Loucy (cell line): ENCODE measurements at regions not wholly inside any gene's neighbourhood (a gene's known extent, or its start where the extent isn't known, plus 50 kb on each side); places are given as distances from the start of the nearest gene placed in this dataset.

ENCODE experiments used
- H2AFZ ChIP-seq: fragments of 200-600 bp; sonication (generic); 2 replicates; pipeline ENCODE4 v1.6.0; 2016; ENCODE audit warnings: antibody characterized with exemption, mild to moderate bottlenecking, low read length, moderate library complexity
- H3F3A ChIP-seq: fragments of 200-600 bp; 2 replicates; pipeline ENCODE4 v1.6.0; 2016; ENCODE audit warnings: antibody characterized with exemption, low read depth, mild to moderate bottlenecking
- H3K27me3 ChIP-seq: fragments of 200-600 bp; sonication (generic); 2 replicates; pipeline ENCODE4 v1.6.1; 2014; ENCODE audit warnings: low read length, mild to moderate bottlenecking; ENCODE audit not compliant: insufficient read depth, poor library complexity, severe bottlenecking
- H3K36me3 ChIP-seq: fragments of 200-600 bp; sonication (generic); 2 replicates; pipeline ENCODE4 v1.6.1; 2016; ENCODE audit warnings: low read length; ENCODE audit not compliant: insufficient read depth
- H3K4me1 ChIP-seq: fragments of 200-600 bp; sonication (generic); 2 replicates; pipeline ENCODE4 v1.5.1; 2014; ENCODE audit warnings: low read length, mild to moderate bottlenecking; ENCODE audit not compliant: insufficient read depth, poor library complexity, severe bottlenecking
- H3K4me2 ChIP-seq: fragments of 200-600 bp; sonication (generic); 2 replicates; pipeline ENCODE4 v1.6.0; 2014; ENCODE audit warnings: antibody characterized with exemption, low read length, low read depth, mild to moderate bottlenecking; ENCODE audit not compliant: poor library complexity, severe bottlenecking
- H3K4me3 ChIP-seq: fragments of 200-600 bp; sonication (generic); 2 replicates; pipeline ENCODE4 v1.5.1; 2014; ENCODE audit warnings: low read length, mild to moderate bottlenecking, mixed read lengths; ENCODE audit not compliant: poor library complexity, severe bottlenecking
- H3K79me2 ChIP-seq: fragments of 200-600 bp; sonication (generic); 2 replicates; pipeline ENCODE4 v1.6.1; 2014; ENCODE audit warnings: low read length; ENCODE audit not compliant: insufficient read depth
- H3K9ac ChIP-seq: fragments of 200-600 bp; sonication (generic); 2 replicates; pipeline ENCODE4 v1.6.0; 2014; ENCODE audit warnings: mild to moderate bottlenecking, low read depth, low read length, moderate library complexity; ENCODE audit not compliant: poor library complexity, severe bottlenecking
- H3K9me2 ChIP-seq: fragments of 200-600 bp; sonication (generic); replicated peaks from 2 replicates; pipeline ENCODE4 v1.6.1; 2016; ENCODE audit warnings: low read depth, low read length, mixed read lengths
- H3K9me3 ChIP-seq: fragments of 200-600 bp; sonication (generic); 2 replicates; pipeline ENCODE4 v1.6.1; 2014; ENCODE audit warnings: mild to moderate bottlenecking, antibody characterized with exemption, low read length, low read depth; ENCODE audit not compliant: insufficient read depth
- H4K20me1 ChIP-seq: fragments of 200-600 bp; sonication (generic); 2 replicates; pipeline ENCODE4 v1.6.0; 2014; ENCODE audit warnings: antibody characterized with exemption, low read length, mild to moderate bottlenecking; ENCODE audit not compliant: insufficient read depth, poor library complexity, severe bottlenecking
- CTCF ChIP-seq: fragments of 200-600 bp; sonication (generic); conservative IDR thresholded peaks from 2 replicates; pipeline ENCODE4 v1.5.1; 2014; ENCODE audit warnings: mild to moderate bottlenecking, antibody characterized with exemption, low read length
- EZH2phosphoT487 ChIP-seq: fragments of 200-600 bp; IDR thresholded peaks from 2 replicates; pipeline ENCODE4 v1.6.1; 2018; ENCODE audit warnings: antibody characterized with exemption, mild to moderate bottlenecking, moderate library complexity, borderline replicate concordance

- Histone ChIP-seq H3K9me3 (no peaks in the 10 kb centered on the region), H3K9me2 (no peaks in the 10 kb centered on the region), H4K20me1 (no peaks in the 10 kb centered on the region), H3K79me2 (no peaks in the 10 kb centered on the region), H3F3A (no peaks in the 10 kb centered on the region), H3K4me3 (no peak overlapping the region), H3K36me3 (no peaks in the 10 kb centered on the region), H3K27me3 (no peaks in the 10 kb centered on the region), H3K9ac (no peak overlapping the region), H2AFZ (no peak overlapping the region), H3K4me1 (no peaks in the 10 kb centered on the region), H3K4me2 (no peak overlapping the region)
- TF ChIP-seq EZH2phosphoT487 = no peak
- no peak for TF ChIP-seq CTCF
Observed at GRCh38 chr18:76051396-76052226, 443.4 kb downstream of the ZNF516 start.

- H3K79me2 ChIP-seq = no peaks in the 10 kb centered on the region
- H3K9me3 ChIP-seq = no peaks in the 10 kb centered on the region
- no peaks in the 10 kb centered on the region for H3K9me2 ChIP-seq
- H4K20me1 ChIP-seq = no peaks in the 10 kb centered on the region
- H3K4me1 ChIP-seq = no peaks in the 10 kb centered on the region
- no peak overlapping the region for H2AFZ ChIP-seq
- no peaks in the 10 kb centered on the region for H3K27me3 ChIP-seq
- H3K36me3 ChIP-seq = no peaks in the 10 kb centered on the region
- H3K4me2 ChIP-seq = no peak overlapping the region
- no peak overlapping the region for H3K9ac ChIP-seq
- no peaks in the 10 kb centered on the region for H3F3A ChIP-seq
- no peak overlapping the region for H3K4me3 ChIP-seq
- TF ChIP-seq CTCF (no peak), EZH2phosphoT487 (no peak)
Observed at GRCh38 chr18:76046221-76046620, 448.8 kb downstream of the ZNF516 start.

GRCh38 chr18:76042511-76042910, 452.5 kb downstream of the ZNF516 start:
- Histone ChIP-seq H3K79me2 (no peaks in the 10 kb centered on the region), H3K4me3 (no peak overlapping the region), H3K27me3 (no peaks in the 10 kb centered on the region), H3K9me3 (no peaks in the 10 kb centered on the region), H3K4me1 (no peaks in the 10 kb centered on the region), H2AFZ (no peak overlapping the region), H3K9ac (no peak overlapping the region), H4K20me1 (no peaks in the 10 kb centered on the region), H3K9me2 (no peaks in the 10 kb centered on the region), H3F3A (no peaks in the 10 kb centered on the region), H3K36me3 (no peaks in the 10 kb centered on the region), H3K4me2 (no peak overlapping the region)
- TF ChIP-seq CTCF = no peak
- no peak for TF ChIP-seq EZH2phosphoT487
